Mesothelial cell of epicardium (in vitro differentiated cells): ENCODE measurements at regions not wholly inside any gene's neighbourhood (a gene's known extent, or its start where the extent isn't known, plus 50 kb on each side); places are given as distances from the start of the nearest gene placed in this dataset.

Source experiments
- DNase-seq, 2 experiments: peaks; one replicate each; pipeline ENCODE4 v3.0.0; 2021; ENCODE audit warnings: low spot score in 2 of 2; ENCODE audit not compliant: unreplicated experiment in 2 of 2
- H3K27ac Mint-ChIP-seq: 2 replicates; pipeline ENCODE4 v1.8.0; 2021; ENCODE audit warnings: mixed read lengths
- H3K27me3 Mint-ChIP-seq: 2 replicates; pipeline ENCODE4 v1.8.0; 2021; ENCODE audit warnings: low read depth, mixed read lengths
- H3K36me3 Mint-ChIP-seq: 2 replicates; pipeline ENCODE4 v1.8.0; 2021; ENCODE audit warnings: mixed read lengths
- H3K4me1 Mint-ChIP-seq: 2 replicates; pipeline ENCODE4 v1.8.0; 2021; ENCODE audit warnings: mixed read lengths
- H3K4me3 Mint-ChIP-seq: 2 replicates; pipeline ENCODE4 v1.8.0; 2021; ENCODE audit warnings: mild to moderate bottlenecking, moderate library complexity, mixed read lengths
- H3K9me3 Mint-ChIP-seq: 2 replicates; pipeline ENCODE4 v1.8.0; 2021; ENCODE audit warnings: mixed read lengths
- TF ChIP-seq, protein P1 (sequence below): fragments of 200-600 bp; sonication (generic); IDR thresholded peaks from one replicate; pipeline ENCODE4 v1.5.0; 2021; ENCODE audit warnings: antibody characterized with exemption; ENCODE audit not compliant: unreplicated experiment

GRCh38 chr2:8089596-8089995, 592.3 kb upstream of the ID2 start:
- Mint-ChIP-seq H3K36me3 (no peaks in the 10 kb centered on the region), H3K27me3 (peaks cover 12% of the 10 kb centered on the region), H3K9me3 (no peaks in the 10 kb centered on the region), H3K4me3 (no peak overlapping the region), H3K27ac (no peak overlapping the region), H3K4me1 (no peaks in the 10 kb centered on the region)
- TF ChIP-seq, protein P1, sequence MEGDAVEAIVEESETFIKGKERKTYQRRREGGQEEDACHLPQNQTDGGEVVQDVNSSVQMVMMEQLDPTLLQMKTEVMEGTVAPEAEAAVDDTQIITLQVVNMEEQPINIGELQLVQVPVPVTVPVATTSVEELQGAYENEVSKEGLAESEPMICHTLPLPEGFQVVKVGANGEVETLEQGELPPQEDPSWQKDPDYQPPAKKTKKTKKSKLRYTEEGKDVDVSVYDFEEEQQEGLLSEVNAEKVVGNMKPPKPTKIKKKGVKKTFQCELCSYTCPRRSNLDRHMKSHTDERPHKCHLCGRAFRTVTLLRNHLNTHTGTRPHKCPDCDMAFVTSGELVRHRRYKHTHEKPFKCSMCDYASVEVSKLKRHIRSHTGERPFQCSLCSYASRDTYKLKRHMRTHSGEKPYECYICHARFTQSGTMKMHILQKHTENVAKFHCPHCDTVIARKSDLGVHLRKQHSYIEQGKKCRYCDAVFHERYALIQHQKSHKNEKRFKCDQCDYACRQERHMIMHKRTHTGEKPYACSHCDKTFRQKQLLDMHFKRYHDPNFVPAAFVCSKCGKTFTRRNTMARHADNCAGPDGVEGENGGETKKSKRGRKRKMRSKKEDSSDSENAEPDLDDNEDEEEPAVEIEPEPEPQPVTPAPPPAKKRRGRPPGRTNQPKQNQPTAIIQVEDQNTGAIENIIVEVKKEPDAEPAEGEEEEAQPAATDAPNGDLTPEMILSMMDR, result no peak
- DNase-seq, result no peak

DNA sequence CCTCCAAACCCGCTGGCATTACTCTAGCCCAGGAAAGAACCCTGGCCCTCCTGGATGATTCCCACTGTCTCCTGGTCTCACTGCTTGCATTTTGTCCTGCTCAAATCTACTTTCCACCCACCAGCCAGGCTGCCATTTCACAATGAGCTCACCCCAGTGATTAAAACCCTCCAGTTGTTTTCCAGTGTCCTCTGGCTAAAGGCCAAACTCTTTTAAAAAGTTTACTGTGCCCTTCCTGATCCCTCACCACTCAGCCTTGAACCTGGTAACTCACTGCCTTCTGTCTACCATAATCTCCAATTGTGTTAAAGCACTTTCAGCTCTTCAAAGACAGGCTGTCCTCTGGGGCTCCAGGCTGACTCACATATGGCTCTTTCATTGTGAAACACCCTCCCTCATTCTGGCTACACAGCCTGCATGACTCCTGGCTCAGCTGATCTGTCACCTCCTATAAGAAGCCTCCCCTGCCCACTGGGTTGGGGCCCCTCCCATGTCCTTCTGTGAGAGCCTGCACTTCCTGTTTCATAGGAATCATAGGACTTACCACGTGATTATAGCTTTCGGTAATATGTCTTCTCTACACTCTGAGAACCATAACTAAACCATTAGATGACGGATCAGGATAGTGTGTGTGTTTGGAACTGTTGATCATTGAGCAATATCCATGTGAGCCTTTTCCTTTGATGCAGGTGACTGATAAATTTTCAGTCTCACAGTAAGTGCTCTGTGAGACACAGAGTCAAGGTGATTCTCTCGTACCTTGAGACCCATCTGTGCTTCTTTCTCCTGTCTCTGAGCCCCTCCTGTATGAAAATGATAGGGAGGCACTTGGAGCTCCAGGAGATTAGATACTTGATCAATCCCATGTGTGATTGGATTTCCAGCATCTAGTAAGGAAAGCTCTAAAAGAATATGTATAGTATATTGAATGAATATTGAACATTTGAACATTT, 590.8 kb upstream of the ID2 start:
- TF ChIP-seq, protein P1, result no peak
- Mint-ChIP-seq H3K4me1 (no peaks in the 10 kb centered on the region), H3K27ac (no peak overlapping the region), H3K27me3 (peaks cover 8% of the 10 kb centered on the region), H3K9me3 (no peaks in the 10 kb centered on the region), H3K36me3 (no peaks in the 10 kb centered on the region), H3K4me3 (no peak overlapping the region)
- DNase-seq, result no peak

DNA sequence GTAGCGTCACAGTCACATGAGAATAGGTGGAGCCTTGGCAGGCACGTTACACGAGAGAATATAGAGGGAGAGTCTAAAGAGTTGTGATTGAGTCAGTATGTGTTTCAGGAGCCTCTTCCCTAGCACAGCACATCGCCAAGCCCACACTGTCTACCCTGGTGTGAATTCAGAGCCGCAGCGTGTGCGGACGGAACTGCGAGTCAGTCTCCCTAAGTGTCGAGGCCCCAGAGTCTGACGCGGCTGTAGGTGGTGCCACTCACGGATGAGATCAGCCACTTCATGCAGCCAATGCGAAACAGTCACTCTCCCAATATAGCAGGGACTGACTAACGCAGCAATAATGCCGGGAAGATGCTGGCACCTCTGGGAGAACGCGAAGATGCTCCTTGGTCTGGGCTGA, 587.3 kb upstream of the ID2 start:
- no peak overlapping the region for H3K4me3 Mint-ChIP-seq
- H3K9me3 Mint-ChIP-seq, result peaks cover 15% of the 10 kb centered on the region

DNA sequence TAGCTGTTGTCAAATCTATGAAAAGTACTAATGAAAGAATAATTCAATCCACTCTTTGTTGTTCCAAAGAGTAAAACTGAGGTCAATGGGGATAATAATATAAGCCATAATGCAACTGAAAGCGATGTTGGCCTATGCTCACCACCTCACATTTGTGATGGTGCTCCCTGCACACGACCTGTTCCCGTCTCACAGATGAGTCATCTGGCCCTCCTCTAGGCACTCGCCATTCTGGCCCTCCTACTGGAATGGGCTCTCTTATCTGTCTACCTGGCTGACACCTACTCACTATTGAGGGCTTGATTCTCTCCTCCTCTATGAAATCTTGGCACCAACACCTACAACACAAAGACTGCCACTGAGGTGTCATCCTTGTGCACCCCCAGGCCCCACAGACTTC, 585.9 kb upstream of the ID2 start:
- Mint-ChIP-seq H3K36me3 (no peaks in the 10 kb centered on the region), H3K4me3 (no peak overlapping the region), H3K27ac (no peak overlapping the region), H3K4me1 (no peaks in the 10 kb centered on the region), H3K9me3 (peaks cover 15% of the 10 kb centered on the region), H3K27me3 (no peaks in the 10 kb centered on the region)
- TF ChIP-seq, protein P1, result no peak
- no peak for DNase-seq

More for the DNA sequence above, 587.3 kb upstream of the ID2 start:
- H3K27me3 Mint-ChIP-seq, result no peaks in the 10 kb centered on the region
- TF ChIP-seq, protein P1, result no peak
- H3K4me1 Mint-ChIP-seq, result no peaks in the 10 kb centered on the region
- no peak overlapping the region for H3K27ac Mint-ChIP-seq
- no peak for DNase-seq
- H3K36me3 Mint-ChIP-seq, result no peaks in the 10 kb centered on the region

DNA sequence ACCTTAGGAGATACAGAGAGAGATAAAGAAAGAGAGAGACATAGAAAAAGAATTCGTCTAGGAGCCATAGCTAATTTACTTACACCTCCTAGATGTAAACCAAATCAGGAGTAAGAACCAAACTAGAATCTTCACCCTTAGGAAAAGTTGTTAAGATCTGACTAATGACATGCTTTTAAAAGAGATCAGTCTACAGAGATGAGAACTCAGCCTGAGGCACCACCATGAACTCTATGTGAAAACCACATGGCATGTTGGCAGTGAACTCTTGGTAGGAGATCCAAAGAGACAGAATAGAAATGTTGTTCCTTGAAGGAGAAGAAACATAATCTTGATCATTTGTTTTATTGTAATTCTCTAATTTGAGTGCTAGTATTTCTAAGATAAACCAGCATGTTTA, 585.4 kb upstream of the ID2 start:
- Mint-ChIP-seq H3K27ac (no peak overlapping the region), H3K36me3 (no peaks in the 10 kb centered on the region), H3K27me3 (no peaks in the 10 kb centered on the region), H3K9me3 (peaks cover 15% of the 10 kb centered on the region), H3K4me1 (no peaks in the 10 kb centered on the region), H3K4me3 (no peak overlapping the region)
- TF ChIP-seq, protein P1, result no peak
- no peak for DNase-seq
